GM19467 (cell line): ENCODE measurements at regions not wholly inside any gene's neighbourhood (a gene's known extent, or its start where the extent isn't known, plus 50 kb on each side); places are given as distances from the start of the nearest gene placed in this dataset.

Source experiments
- ATAC-seq: cut with Tn5 transposase; IDR thresholded peaks from one replicate; pipeline ENCODE4 v1.9.1; 2021; ENCODE audit warnings: mild to moderate bottlenecking, moderate library complexity; ENCODE audit not compliant: unreplicated experiment

DNA sequence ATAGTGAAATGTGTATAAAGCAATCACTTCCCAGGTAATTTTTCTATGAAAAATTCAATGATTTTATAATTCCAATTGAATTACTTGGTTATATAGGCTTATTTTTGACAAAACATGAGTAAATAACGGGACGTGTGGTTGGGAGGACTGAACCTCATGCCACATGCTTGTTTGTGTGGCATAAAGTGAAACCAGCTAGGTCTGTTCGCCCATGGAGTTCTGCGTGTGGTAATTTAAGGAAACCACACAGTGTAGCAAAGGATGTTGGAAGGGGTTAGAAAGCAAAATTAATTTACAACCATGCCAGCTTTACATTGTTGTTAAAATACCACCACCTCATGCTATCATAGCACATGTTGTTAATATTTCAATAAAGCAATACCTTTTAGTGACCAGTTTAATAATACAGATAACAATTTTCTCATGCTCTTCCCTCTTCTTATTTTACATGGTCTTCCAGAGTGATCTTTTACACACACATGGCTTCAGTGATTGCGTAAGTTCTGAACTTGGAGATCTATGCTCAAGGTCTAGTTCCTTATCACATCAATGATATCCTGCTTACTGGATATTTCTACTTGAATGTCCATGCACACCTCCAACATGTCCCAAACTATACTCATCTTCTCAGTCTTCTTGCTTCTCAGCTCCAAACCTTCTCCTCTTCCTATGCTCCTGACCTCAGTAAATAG lies 156.4 kb upstream of the ITGA4 start:
- ATAC-seq: no peak

DNA sequence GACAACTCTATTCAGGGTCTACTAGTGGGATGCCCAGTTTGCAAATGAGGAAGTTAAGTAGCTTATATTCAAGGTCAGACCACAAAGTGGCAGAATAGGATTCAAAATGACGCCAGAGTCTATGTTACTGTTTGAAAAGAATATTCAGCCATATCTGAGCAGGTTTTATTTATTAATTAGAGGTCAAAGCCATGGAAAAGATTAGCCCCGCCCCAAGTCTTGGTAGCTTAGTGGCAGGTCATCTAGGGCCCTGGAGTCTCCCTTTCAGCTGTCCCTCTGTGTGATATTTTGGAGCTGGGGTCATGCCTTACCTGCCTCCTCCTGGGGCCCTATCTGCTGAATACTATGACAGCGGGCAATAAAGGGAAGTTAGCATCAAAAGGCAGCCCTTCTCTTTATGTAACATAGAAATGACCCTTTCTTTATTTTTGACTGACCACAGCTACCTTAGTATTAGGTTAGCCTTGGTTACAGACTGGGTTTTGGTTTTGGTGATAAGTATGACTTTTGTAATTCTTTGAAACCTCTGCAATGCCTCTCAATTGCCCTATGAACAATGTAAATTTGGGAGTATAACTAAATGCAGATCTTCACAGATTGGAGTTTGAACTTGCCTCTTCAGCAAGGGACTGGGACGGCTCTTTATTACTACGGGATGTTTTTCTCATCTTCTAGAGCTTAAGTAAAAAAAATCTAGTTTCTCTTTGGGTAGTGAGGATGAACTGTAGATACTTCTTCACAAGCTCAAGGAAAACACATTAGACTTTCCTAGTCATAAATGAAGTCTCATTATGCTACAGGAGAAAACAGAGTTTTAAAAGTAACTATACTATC lies 153.0 kb upstream of the ITGA4 start:
- ATAC-seq: no peak

DNA sequence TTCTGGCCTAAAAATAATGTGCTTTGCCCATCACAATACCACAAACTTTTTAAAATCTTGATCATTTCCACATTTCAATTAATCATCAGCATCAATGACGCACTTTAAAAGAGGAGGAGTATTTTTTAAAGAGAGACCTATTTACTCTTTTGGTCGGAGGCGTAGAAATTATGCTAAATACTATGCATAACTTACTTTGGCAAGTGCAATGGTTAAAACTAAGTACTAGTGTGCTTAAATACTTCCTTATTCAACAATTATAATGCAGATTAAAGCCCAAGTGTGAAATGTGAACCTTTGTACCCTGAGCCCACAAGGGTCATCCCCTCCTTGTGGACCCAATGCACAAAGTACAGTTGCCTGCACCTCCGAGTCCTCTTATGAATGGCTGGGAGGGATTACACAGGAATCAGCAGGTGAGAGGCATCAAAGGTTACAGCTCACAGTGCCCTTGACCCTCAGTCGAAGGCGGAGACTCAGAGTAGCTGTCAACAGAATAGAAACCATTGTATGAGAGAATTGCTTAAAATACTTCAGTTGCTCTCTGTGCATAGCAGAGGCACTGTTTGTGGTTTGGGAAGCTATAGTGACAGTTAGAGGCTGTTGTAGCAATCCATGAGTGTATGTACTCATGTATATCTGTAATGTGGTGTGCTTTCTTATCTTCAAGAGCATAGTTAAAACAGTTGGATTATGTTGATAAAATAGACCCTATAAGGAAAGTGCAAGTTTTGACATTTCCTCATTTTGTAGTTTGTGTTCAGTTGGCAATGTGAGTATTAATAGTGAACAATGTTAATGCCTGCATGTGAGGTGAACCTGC lies 151.7 kb upstream of the ITGA4 start:
- ATAC-seq: peak; percentile 83

DNA sequence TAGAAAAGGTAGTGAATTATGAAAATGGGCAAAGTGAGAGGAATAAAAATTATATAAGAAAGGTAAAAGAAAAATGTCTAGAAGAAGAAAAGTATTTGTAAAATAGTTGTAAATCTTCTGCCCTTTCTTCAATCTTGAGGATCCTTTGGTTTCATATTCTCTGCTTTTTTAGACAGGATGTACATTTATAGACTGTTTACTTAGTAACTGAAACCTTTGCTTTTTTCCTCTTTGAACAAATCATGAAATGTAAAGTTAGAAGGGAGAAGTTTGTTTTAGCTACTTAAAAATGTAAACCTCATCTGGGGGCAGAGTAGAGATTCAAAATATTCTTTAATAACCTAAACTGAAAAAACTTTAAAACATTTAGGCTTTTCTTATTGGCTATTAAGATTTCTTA lies 150.4 kb upstream of the ITGA4 start:
- no peak for ATAC-seq

DNA sequence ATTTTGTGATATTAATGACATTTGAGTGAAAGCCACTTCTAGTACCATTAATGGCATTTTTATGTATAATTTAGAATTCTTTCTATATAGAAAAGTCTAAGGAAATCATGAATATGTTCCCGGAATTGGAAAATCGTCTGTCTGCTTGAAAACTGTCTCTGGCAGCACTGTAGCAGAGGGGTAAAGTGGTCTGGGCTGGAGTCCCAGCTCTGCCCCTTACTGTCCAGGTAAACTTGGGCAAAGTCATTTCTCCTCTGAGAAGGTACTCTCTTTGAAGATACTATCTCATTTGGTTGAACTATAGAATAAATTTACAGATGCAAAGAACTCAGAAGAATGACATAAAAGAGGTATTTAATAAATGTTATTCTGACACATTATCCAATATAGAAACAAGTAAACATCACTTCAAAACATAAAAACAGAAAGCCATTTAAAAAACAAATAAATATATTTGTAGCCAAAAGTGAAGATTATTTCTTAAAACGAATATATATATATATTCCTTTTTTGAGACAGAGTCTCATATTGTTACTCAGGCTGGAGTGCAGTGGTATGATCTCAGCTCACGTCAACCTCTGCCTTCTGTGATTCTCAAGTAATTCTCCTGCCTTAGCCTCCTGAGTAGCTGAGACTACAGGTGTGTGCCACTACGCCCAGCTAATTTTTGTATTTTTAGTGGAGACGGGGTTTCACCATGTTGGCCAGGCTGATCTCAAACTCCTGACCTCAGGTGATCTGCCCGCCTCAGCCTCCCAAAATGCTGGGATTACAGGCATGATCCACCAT lies 149.8 kb upstream of the ITGA4 start:
- no peak for ATAC-seq

DNA sequence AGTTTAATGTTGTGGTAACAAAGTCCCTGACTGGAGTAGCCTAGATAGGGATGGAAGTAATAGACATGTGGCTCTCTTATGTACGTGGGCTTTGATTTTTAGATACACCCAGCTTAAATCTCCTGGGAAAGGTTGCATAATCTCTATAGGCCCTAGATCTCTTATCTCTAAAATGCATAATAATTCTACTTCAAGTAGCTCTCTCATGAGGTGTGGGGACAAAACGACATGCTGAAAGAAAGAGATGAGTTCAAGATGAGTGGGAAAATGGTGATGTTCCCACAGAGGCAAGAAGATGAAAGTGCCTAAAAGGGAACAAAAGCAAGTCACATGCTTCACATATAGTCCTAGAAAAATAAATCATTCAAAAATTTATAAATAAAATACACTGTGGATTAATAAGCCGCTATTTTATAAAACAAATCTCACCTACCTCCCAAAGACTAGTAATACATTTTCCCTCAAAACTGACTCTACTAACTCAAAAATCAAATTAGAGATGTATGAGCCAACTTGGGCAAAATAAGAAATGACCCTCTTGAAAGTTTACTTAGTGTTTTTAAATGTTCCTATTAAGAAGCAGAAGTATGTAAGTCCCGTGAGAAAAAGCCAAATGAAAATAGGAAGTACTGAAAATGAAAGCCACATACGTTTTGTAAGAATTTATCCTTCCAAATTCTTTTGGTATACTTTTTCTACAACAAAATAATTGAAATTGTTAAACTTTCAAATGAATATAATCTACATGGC lies 148.2 kb upstream of the ITGA4 start:
- no peak for ATAC-seq

DNA sequence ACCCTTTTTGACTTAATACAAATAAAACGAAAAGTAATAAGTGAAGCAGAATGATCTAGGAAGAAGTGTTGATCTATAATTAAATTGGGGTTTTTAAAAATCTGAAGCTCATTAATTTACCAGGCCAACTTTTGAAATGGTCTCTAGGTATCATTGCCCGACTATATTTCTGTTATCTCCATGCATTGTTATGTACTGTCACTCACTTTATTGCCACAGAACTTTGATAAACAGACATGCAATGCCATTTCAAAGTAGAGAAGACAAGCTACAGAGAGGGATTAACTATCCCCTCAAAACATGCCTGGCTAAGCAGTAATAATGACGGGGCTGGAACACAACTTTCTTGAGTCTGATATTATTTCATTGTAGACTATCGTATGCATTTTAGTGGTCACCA lies 147.6 kb upstream of the ITGA4 start:
- ATAC-seq: no peak

DNA sequence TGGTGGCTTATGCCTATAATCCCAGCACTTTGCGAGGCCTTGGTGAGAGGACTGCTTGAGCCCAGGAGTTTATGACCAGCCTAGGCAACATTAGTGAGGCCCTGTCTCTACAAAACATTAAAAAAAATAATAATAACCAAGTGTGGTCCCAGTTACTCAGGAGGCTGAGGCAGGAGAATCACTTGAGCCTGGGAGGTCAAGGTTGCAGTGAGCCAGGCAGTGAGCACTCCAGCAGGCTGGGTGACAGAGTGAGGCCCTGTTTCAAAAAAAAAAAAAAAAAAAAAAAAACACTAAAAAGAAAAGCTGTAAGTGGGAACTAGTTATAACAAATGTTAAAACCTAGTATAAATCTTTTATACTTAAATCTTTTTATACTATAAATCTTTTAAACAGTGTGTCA lies 146.2 kb upstream of the ITGA4 start:
- ATAC-seq: no peak

DNA sequence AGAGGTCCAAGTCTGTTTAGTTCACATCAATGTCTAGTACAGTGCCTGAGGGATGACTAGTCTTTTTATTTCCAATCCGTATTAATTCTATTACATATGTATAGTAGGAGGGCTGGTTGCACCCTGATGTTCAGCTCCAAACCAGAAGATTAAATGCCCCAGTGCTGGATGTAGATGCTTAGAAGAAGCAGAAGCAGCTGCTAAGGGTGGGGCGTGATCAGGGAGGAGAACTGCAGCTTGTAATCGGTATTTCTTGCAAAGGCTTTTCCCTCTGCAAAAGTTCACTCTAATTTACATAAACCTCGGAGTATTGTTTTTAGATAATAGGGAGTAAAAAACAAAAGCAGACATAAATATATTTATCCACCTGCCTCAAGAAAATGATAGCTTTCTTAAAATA lies 145.3 kb upstream of the ITGA4 start:
- ATAC-seq: no peak

DNA sequence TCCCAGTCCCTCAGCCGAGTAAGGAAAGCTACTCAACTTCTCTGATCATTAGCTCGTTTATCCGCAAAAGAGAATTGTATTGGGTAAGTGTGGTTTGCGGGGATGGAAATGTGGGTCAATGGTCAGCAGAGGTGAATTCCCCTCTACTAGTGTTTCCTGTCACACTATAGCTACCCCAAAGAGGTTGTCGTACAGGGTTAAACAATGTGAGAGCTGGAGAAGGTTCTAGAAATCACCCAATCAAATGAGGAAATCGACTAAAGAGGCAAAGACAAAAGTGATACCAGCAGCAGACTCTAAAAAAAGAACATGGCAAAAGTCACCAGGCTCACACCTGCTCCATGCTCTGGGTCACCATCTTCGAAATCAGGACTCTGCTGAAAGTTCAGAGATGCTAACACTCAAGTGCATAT lies 144.7 kb upstream of the ITGA4 start:
- ATAC-seq: peak; percentile 88

DNA sequence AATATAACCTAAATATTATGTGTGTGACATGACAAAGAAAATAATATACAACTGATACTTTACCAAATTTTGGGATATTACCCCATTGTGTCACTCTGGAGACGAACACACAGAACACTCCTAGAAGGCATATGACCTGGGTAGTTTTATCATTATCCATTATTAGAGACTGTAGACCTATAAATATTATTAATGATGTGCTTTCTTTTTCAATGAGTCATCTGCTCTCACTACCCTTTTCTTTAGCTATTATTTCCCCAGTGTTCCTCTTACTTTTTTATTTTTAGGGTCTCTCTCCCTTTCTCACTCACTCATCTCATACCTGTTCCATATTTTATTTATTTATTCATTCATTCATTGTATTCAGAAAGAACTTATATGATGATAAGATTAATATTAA lies 143.3 kb upstream of the ITGA4 start:
- no peak for ATAC-seq

DNA sequence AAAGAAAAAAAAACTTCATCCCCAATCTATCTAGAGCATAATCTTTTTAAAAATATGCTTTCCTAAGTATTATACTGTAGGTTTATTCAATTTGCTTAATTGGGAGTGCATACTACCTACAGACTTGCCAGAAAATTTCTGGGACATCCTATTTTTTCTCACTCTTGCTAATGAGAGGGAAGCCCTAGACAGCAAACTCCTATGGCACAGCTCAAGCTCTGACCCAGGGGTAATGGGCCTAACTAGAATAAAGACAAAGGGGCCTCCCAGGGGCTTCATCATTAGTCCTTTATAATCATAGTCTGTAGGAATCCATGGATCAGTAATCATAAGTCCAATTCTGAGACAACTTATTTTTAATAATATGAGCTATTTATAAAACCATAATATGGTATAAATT lies 142.6 kb upstream of the ITGA4 start:
- ATAC-seq: no peak

DNA sequence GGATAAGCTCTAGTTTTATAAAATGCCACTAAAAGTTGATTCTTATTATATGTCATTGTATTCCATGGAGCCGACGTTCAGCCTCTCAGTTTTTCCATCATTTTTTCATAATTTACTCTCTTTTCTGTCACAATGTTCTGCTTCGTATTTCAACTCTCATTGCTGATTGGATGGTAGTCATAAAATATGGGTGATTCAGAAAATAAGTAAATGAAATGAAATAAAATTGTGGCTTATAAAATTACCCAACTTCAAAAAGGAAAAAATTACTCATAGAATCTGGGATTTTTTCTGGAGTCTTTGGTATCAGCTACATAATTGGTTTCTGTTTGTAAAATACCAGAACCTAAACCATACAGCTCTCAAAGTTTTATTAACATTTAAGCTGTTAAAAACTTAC lies 139.7 kb upstream of the ITGA4 start:
- no peak for ATAC-seq

DNA sequence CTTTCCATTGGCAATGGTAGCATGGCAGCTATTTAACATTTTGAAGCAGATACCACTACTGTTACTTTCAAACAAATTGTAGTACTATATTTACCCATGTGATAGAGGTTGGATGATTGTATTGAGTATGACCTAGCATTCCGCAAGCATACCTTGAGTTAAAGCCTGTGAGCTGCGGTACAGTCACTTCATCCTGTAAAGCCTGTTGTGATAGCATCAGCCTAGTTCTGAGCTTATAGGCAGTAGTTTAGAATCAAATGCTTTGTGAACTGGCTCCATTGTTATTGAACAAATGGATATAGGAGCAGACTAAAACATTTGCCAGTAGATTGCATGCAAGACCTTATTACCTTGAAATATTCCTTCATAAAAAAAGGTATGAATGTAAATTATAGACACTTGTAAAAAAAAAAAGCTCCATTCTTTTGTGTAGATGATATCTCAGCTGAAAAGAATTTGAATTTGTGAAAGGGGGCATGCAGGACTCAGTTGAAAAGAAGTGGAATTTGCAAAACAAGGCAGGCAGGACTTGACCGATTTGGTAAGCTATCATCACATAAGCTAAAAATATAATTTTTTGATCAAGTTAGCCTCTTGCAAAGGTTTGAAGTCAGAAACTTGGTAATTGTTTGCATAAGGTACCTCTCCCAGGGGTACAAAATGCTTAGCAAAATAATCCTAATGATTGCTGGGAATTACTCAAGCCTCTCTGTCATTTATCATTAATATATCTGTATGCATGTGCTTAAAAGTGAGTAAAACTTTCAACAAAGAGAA lies 138.5 kb upstream of the ITGA4 start:
- ATAC-seq: no peak

DNA sequence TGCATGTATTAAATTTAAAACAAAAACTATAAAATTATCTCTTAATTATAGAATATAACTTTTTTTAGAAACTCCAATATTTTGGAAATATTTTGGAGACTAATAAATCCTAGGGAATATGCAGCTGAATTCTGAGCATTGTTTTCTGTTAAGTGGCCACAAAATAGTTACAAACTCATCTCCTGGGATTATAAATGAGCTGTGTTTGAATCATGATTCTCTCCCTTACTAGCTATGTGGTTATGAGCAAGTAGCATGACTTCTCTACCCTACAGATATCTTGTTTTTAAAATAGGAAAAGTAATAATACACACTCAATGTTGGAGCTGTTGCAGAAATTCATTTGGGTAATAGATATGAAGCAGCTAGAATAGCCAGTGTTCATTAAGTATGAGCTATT lies 137.9 kb upstream of the ITGA4 start:
- no peak for ATAC-seq

DNA sequence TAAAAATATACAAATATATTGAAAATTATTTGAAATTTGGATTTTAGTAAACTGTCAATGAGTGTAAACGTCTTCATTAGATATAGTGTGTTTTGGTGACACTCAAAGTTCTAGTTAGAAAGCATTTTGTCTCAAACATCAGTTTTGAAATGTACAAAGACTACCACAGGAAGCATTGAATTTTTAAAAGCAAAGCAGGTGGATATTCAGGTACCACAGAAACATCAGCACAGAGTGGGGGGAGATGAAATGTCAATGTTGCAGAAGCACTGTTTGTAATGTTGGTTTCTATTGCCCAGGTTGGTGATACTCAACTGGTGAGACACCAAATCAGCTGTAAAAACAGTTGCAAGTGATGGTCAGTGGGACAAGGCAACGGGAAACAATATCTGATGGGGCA lies 136.5 kb upstream of the ITGA4 start:
- no peak for ATAC-seq

DNA sequence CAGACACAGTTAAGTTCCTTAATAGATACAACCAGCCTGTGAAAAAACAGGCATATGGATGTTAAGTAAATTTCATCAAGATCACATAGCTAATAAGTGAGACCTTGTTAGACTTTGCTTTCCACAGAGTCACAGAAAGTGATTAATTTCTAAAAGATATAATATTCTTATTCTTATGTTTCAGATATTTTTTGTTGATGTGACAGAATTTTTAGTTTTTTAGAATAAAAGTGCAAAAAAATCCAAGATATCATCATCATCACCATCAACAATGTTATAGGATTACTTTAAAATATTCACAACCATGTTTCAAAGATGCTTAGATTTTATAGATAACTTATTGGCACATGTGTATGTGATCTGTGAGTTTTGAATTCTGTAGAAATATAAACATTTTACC lies 132.3 kb upstream of the ITGA4 start:
- no peak for ATAC-seq

DNA sequence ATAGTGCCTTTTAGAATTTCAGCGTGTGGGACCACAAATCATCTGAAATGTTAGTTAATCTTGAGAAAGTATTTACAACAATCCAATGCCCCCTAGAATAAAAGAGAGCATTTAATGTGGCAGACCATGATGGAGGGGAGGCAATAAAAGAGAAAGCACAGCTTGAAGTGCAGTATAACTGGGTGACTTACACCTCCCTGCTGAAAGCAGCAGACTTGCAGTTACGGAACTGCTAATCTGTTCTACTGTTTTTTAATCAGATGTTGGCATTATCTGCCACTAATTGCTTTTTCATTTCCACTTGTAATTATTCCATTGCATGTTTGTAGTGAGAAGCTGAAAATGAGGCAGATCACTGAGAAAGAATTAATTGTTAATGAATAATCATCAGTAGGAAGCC lies 130.5 kb upstream of the ITGA4 start:
- ATAC-seq: no peak

DNA sequence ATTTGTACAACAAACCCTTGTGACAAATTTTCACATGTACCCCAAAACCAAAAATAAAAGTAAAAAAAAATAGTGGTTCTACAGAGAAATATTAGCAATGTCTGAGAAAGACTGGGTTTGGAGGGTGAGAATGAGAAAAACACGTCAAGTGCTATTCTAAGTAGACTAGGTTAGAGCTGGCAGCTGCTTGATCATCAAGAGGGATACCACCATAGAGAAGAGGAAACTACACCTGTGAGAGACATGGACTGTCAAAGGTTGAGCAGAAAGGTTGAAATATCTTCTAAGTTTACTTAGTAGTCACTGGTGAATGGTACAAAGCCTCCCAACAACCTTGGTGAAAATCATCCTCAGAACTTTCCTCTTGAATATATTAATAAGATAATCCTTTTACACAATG lies 126.9 kb upstream of the ITGA4 start:
- no peak for ATAC-seq
